ENCODE measurements at regions not wholly inside any gene's neighbourhood (a gene's known extent, or its start where the extent isn't known, plus 50 kb on each side); places are given as distances from the start of the nearest gene placed in this dataset.

- no peak for DNase-seq
Observed at GRCh38 chr15:69827751-69828150, 270.0 kb downstream of the TLE3 start.

GRCh38 chr15:69828181-69828828, 269.4 kb downstream of the TLE3 start:
- DNase-seq: no peak

GRCh38 chr15:69829974-69830373, 267.7 kb downstream of the TLE3 start:
- DNase-seq: no peak

- no peak for DNase-seq
Observed at GRCh38 chr15:69830430-69830829, 267.3 kb downstream of the TLE3 start.

- DNase-seq: no peak
Observed at GRCh38 chr15:69830876-69831275, 266.8 kb downstream of the TLE3 start.

- DNase-seq: no peak
Observed at GRCh38 chr15:69834267-69834666, 263.4 kb downstream of the TLE3 start.

- DNase-seq: no peak
Observed at GRCh38 chr15:69834761-69835160, 263.0 kb downstream of the TLE3 start.

GRCh38 chr15:69836048-69836447, 261.7 kb downstream of the TLE3 start:
- no peak for DNase-seq

- no peak for DNase-seq
Observed at GRCh38 chr15:69836526-69837230, 261.0 kb downstream of the TLE3 start.

GRCh38 chr15:69838338-69838737, 259.4 kb downstream of the TLE3 start:
- no peak for DNase-seq

GRCh38 chr15:69838994-69839393, 258.7 kb downstream of the TLE3 start:
- no peak for DNase-seq

- DNase-seq: no peak
Observed at GRCh38 chr15:69841113-69841828, 256.4 kb downstream of the TLE3 start.

GRCh38 chr15:69842851-69843250, 254.9 kb downstream of the TLE3 start:
- DNase-seq: no peak

- DNase-seq: no peak
Observed at GRCh38 chr15:69843276-69843899, 254.3 kb downstream of the TLE3 start.

- no peak for DNase-seq
Observed at GRCh38 chr15:69843900-69844304, 253.8 kb downstream of the TLE3 start.

GRCh38 chr15:69845159-69845558, 252.6 kb downstream of the TLE3 start:
- no peak for DNase-seq

- no peak for DNase-seq
Observed at GRCh38 chr15:69847625-69848024, 250.1 kb downstream of the TLE3 start.

GRCh38 chr15:69848096-69848495, 249.6 kb downstream of the TLE3 start:
- no peak for DNase-seq

- no peak for DNase-seq
Observed at GRCh38 chr15:69848551-69849231, 249.0 kb downstream of the TLE3 start.

- DNase-seq: no peak
Observed at GRCh38 chr15:69849232-69849610, 248.5 kb downstream of the TLE3 start.

GRCh38 chr15:69852482-69852881, 245.2 kb downstream of the TLE3 start:
- no peak for DNase-seq

- DNase-seq: no peak
Observed at GRCh38 chr15:69852916-69853315, 244.8 kb downstream of the TLE3 start.

GRCh38 chr15:69853544-69853951, 244.2 kb downstream of the TLE3 start:
- DNase-seq: no peak
